ENCODE measurements at regions not wholly inside any gene's neighbourhood (a gene's known extent, or its start where the extent isn't known, plus 50 kb on each side); places are given as distances from the start of the nearest gene placed in this dataset.

- Mint-ChIP-seq H3K4me1 (ENCODE audit: low read depth) (peaks cover 24% of the 10 kb centered on the region), H3K27ac (no peak overlapping the region), H3K4me3 (no peak overlapping the region), H3K36me3 (peaks cover 21% of the 10 kb centered on the region), H3K27me3 (no peaks in the 10 kb centered on the region), H3K9me3 (ENCODE audit: low read depth) (no peaks in the 10 kb centered on the region)
These were observed 440.3 kb upstream of the RGS6 start for GRCh38 chr14:71491931-71492330.

- H3K4me3 Mint-ChIP-seq: no peak overlapping the region
- no peaks in the 10 kb centered on the region for H3K9me3 Mint-ChIP-seq (ENCODE audit: low read depth)
- peaks cover 17% of the 10 kb centered on the region for H3K36me3 Mint-ChIP-seq
- H3K27me3 Mint-ChIP-seq: no peaks in the 10 kb centered on the region
- H3K4me1 Mint-ChIP-seq (ENCODE audit: low read depth): peaks cover 22% of the 10 kb centered on the region
- no peak overlapping the region for H3K27ac Mint-ChIP-seq
These were observed 439.9 kb upstream of the RGS6 start for GRCh38 chr14:71492346-71492745.

GRCh38 chr14:71497645-71498086 is 434.6 kb upstream of the RGS6 start:
- H3K36me3 Mint-ChIP-seq: peaks cover 10% of the 10 kb centered on the region
- no peaks in the 10 kb centered on the region for H3K27me3 Mint-ChIP-seq
- H3K27ac Mint-ChIP-seq: peak overlapping the region; percentile 13
- H3K4me1 Mint-ChIP-seq (ENCODE audit: low read depth): peaks cover 22% of the 10 kb centered on the region
- no peaks in the 10 kb centered on the region for H3K9me3 Mint-ChIP-seq (ENCODE audit: low read depth)
- no peak overlapping the region for H3K4me3 Mint-ChIP-seq

GRCh38 chr14:71498212-71498611 is 434.0 kb upstream of the RGS6 start:
- Mint-ChIP-seq H3K4me1 (ENCODE audit: low read depth) (peaks cover 22% of the 10 kb centered on the region), H3K36me3 (peaks cover 10% of the 10 kb centered on the region), H3K4me3 (no peak overlapping the region), H3K27ac (no peak overlapping the region), H3K9me3 (ENCODE audit: low read depth) (no peaks in the 10 kb centered on the region), H3K27me3 (no peaks in the 10 kb centered on the region)

- Mint-ChIP-seq H3K27ac (no peak overlapping the region), H3K27me3 (no peaks in the 10 kb centered on the region), H3K36me3 (peaks cover 8% of the 10 kb centered on the region), H3K4me3 (no peak overlapping the region), H3K9me3 (ENCODE audit: low read depth) (no peaks in the 10 kb centered on the region), H3K4me1 (ENCODE audit: low read depth) (peaks cover 19% of the 10 kb centered on the region)
These were observed 433.2 kb upstream of the RGS6 start for GRCh38 chr14:71499018-71499417.

DNA sequence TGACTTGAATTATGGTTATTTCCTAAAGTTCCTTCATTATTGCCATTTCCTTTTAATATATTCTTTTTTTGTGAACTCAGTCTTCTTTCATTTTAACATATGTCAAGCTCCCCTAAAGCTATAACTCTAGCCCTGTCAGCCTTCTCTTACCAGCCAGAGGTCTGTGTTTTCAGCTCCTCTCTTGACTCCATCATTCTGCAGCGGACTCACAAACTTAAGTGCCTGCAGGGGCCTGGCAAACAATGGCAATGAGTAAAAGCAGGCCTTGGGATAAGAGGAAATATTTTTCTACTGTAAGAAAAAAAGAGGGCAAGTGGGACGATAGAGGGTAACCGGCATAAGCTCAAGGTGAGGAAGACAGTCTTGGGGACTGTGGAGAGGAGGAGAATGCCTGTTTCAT is 424.5 kb upstream of the RGS6 start:
- no peak overlapping the region for H3K27ac Mint-ChIP-seq
- H3K4me3 Mint-ChIP-seq: no peak overlapping the region
- peaks cover 10% of the 10 kb centered on the region for H3K36me3 Mint-ChIP-seq

DNA sequence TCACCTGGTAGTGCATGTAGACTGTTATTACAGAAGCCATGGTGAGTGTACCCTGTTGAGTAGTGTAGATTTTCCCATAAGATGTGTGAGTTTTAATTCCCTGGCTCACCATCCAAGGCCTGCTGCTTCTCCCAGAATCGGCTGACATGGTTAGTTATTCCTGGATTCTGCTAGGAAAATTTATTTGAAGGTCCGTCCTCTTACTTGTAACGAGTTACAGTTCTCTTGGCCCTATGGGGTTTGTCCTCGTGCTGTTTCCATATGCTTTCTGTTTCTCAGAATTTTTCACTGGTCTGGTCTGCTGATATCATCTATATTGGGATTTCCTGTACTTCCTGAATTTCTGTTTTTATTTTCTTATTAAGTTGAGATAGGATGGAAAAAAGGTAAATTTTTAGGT is 423.3 kb upstream of the RGS6 start:
- Mint-ChIP-seq H3K27me3 (no peaks in the 10 kb centered on the region), H3K9me3 (ENCODE audit: low read depth) (no peaks in the 10 kb centered on the region), H3K27ac (no peak overlapping the region), H3K4me3 (no peak overlapping the region), H3K36me3 (peaks cover 15% of the 10 kb centered on the region), H3K4me1 (ENCODE audit: low read depth) (peaks cover 2% of the 10 kb centered on the region)

More for the DNA sequence above, 424.5 kb upstream of the RGS6 start:
- Mint-ChIP-seq H3K9me3 (ENCODE audit: low read depth) (no peaks in the 10 kb centered on the region), H3K4me1 (ENCODE audit: low read depth) (peaks cover 2% of the 10 kb centered on the region), H3K27me3 (no peaks in the 10 kb centered on the region)

GRCh38 chr14:71511152-71511551 is 421.1 kb upstream of the RGS6 start:
- Mint-ChIP-seq H3K36me3 (peaks cover 15% of the 10 kb centered on the region), H3K27ac (no peak overlapping the region), H3K9me3 (ENCODE audit: low read depth) (no peaks in the 10 kb centered on the region), H3K27me3 (no peaks in the 10 kb centered on the region), H3K4me3 (no peak overlapping the region), H3K4me1 (ENCODE audit: low read depth) (peaks cover 2% of the 10 kb centered on the region)

DNA sequence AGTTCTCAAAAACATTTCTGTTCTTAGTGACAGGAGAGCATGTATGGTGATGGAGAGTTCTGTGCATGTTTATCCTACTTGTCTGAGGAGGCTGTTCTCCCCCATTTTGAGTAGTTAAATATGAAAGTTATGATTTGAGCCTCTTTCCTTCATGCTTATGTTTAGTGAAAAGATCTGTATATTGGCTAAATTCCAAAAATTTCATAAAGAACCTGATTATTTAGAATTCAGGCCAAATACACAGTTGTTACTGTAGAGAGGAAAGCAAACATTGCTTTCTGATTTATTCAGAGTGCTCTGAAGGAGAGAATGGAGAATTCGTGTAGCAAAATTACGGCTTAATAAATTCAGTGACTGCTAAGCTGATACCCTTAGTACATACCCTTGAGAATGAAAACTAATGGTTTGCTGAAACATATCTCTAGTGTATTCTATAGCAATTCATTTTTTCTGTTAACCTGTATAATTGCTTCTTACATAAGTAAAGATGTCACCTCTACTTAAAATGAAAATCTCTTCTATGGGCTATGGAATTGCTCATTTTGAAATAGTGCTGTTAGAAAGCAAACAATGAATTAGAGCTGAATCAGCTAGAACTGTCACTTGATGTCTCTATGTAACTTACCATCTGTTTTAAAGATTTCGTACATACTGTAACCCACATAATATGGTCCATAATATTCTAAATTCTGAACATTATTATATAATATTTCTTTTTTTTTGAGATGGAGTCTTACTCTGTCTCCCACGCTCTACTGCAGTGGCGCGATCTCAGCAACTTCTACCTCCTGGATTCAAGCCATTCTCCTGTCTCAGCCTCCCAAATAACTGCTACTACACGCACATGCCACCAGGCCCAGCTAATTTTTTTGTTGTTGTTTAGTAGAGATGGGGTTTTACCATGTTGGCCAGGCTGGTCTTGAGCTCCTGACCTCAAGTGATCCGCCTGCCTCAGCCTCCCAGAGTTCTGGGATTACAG is 417.0 kb upstream of the RGS6 start:
- H3K4me1 Mint-ChIP-seq (ENCODE audit: low read depth): no peaks in the 10 kb centered on the region
- no peaks in the 10 kb centered on the region for H3K27me3 Mint-ChIP-seq
- H3K4me3 Mint-ChIP-seq: no peak overlapping the region
- no peak overlapping the region for H3K27ac Mint-ChIP-seq
- no peaks in the 10 kb centered on the region for H3K9me3 Mint-ChIP-seq (ENCODE audit: low read depth)
- H3K36me3 Mint-ChIP-seq: peaks cover 17% of the 10 kb centered on the region

GRCh38 chr14:71521238-71522135 is 410.7 kb upstream of the RGS6 start:
- peaks cover 15% of the 10 kb centered on the region for H3K36me3 Mint-ChIP-seq
- no peak overlapping the region for H3K27ac Mint-ChIP-seq
- H3K4me3 Mint-ChIP-seq: no peak overlapping the region
- H3K27me3 Mint-ChIP-seq: no peaks in the 10 kb centered on the region
- H3K4me1 Mint-ChIP-seq (ENCODE audit: low read depth): peaks cover 10% of the 10 kb centered on the region
- H3K9me3 Mint-ChIP-seq (ENCODE audit: low read depth): no peaks in the 10 kb centered on the region

DNA sequence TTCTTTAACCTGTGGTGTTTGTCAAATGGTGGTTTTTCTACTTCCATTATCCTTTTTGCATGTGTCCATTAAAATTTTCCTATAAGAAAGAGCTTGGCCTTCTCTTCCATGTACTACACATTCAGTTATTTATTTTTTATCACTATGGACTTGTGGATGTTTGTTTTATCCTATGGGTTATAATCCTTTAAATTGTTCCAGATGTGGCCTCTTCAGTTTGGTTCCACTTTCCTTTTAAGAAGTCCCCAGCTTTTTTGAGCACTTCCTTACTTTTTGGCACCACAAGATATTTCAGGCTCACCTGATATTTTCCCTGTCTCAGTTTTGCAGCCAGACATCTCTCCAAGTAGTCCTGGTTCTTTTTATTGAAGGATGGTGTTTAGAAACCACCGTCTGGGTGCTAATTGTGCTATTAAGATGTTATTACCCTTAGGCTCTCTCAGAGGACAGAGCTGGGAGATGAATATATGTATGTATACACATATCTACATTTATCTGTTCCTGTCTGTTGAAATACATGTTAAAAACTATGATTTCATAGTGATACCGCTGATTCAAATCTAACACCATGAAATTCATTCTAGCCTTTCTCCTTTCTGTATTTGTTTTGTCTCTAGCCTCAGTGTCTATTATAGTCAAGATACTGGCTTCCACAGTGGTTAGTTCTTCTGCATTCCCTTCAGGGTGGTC is 408.5 kb upstream of the RGS6 start:
- no peak overlapping the region for H3K4me3 Mint-ChIP-seq
- H3K9me3 Mint-ChIP-seq (ENCODE audit: low read depth): no peaks in the 10 kb centered on the region
- H3K36me3 Mint-ChIP-seq: peaks cover 9% of the 10 kb centered on the region
- H3K27me3 Mint-ChIP-seq: no peaks in the 10 kb centered on the region
- peaks cover 10% of the 10 kb centered on the region for H3K4me1 Mint-ChIP-seq (ENCODE audit: low read depth)
- H3K27ac Mint-ChIP-seq: peak overlapping the region; percentile 16

- Mint-ChIP-seq H3K4me3 (no peak overlapping the region), H3K9me3 (ENCODE audit: low read depth) (no peaks in the 10 kb centered on the region), H3K36me3 (peaks cover 8% of the 10 kb centered on the region), H3K27me3 (no peaks in the 10 kb centered on the region), H3K27ac (peak overlapping the region; percentile 16), H3K4me1 (ENCODE audit: low read depth) (peaks cover 10% of the 10 kb centered on the region)
These were observed 407.8 kb upstream of the RGS6 start for GRCh38 chr14:71524320-71524982.

- Mint-ChIP-seq H3K9me3 (ENCODE audit: low read depth) (no peaks in the 10 kb centered on the region), H3K4me1 (ENCODE audit: low read depth) (peaks cover 10% of the 10 kb centered on the region), H3K27me3 (no peaks in the 10 kb centered on the region), H3K4me3 (no peak overlapping the region), H3K27ac (no peak overlapping the region), H3K36me3 (peaks cover 14% of the 10 kb centered on the region)
These were observed 406.5 kb upstream of the RGS6 start for GRCh38 chr14:71525663-71526221.

GRCh38 chr14:71526388-71526787 is 405.8 kb upstream of the RGS6 start:
- H3K4me1 Mint-ChIP-seq (ENCODE audit: low read depth): peaks cover 10% of the 10 kb centered on the region
- H3K27me3 Mint-ChIP-seq: no peaks in the 10 kb centered on the region
- H3K36me3 Mint-ChIP-seq: peaks cover 16% of the 10 kb centered on the region
- no peaks in the 10 kb centered on the region for H3K9me3 Mint-ChIP-seq (ENCODE audit: low read depth)
- H3K4me3 Mint-ChIP-seq: no peak overlapping the region
- no peak overlapping the region for H3K27ac Mint-ChIP-seq
